NCI-H82 treated with DMSO at 0.1 percent for 48 hours (cell line): ENCODE measurements at regions not wholly inside any gene's neighbourhood (a gene's known extent, or its start where the extent isn't known, plus 50 kb on each side); places are given as distances from the start of the nearest gene placed in this dataset.
"Not testable (repeated sequence)": the region's sequence is repeated elsewhere in the genome, so short reads cannot be mapped to it uniquely, and the experiment has no call there.

ENCODE experiments used
- DNase-seq: peaks from one replicate; lab custom pipeline; 2025; ENCODE audit not compliant: unreplicated experiment; lab: John Stamatoyannopoulos, UW

DNA sequence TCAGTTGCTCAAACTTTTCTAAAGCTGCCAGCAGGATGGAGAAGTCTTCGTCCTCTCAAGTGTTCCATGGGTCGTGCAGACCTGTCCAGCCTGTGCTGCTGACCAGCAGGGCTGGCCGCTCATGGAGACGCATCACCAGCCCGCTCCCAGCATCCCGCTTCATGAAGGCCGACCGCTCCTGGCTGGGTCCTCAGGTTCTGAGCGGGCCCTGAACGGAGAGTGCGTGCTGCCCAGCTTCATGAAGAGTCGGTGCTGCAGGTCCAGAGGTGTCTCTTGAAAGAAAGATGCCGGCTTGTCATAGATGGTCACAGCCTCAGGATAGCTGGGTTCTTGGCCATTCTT is 75.8 kb upstream of the KCNAB1 start:
- DNase-seq = no peak

DNA sequence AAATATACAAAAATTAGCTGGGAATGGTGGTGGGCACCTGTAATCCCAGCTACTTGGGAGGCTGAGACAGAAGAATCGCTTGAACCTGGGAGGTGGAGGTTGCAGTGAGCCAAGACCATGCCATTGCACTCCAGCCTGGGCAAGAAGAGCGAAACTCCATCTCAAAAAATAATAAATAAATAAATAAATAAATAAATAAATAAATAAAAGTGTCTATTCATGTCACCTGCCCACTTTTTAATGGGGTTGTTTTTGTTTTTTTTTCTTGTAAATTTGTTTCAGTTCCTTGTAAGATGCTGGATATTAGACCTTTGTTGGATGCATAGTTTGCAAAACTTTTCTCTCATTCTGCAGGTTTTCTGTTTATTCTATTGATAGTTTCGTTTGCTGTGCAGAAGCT is 71.9 kb upstream of the KCNAB1 start:
- DNase-seq = not testable (repeated sequence)

DNA sequence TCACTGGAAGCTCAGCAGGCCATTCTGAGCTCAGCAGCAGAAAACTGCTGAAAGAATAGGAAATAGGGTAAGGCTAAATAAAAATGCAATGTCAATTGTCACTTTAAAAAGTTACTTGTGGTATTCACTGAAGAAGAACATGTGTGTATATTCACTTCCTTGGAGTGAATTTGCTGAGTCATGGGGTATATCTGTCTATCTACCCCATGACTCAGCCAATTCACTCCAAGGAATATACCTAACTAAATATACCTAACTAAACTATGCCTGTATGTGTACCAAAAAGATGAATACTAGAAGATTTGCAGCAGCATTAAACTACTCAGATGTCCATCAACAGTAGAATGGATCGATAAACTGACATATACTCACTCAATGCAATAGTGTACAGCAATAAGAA is 69.5 kb upstream of the KCNAB1 start:
- no peak for DNase-seq

DNA sequence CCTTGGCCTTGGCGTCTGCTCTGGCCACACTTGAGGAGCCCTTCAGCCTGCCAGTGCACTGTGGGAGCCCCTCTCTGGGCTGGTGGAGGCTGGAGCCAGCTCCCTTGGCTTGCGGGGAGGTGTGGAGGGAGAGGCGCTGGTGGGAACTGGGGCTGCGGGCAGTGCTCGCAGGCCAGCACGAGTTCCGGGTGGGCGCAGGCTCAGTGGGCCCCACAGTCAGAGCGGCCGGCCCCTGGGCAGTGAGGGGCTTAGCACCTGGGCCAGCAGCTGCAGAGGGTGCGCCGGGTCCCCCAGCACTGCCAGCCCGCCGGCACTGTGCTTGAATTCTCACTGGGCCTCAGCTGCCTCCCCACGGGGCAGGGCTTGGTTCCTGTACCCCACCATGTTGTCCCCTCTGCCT is 68.7 kb upstream of the KCNAB1 start:
- DNase-seq = no peak

DNA sequence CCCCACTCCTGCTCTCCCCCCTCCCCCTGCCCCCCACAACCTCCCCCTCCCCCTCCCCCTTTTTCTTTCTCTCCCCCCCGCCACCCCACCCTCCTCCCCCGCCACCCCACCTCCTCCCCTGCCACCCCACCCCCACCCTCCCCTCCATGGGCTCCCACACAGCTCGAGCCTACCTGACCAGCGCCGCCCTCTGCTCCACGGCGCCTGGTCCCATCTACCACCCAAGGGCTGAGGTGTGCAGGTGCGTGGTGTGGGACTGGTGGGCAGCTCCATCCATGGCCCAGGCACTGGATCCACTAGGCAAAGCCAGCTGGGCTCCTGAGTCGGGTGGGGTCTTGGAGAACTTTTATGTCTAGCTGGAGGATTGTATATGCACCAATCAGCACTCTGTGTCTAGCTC is 68.3 kb upstream of the KCNAB1 start:
- no peak for DNase-seq

DNA sequence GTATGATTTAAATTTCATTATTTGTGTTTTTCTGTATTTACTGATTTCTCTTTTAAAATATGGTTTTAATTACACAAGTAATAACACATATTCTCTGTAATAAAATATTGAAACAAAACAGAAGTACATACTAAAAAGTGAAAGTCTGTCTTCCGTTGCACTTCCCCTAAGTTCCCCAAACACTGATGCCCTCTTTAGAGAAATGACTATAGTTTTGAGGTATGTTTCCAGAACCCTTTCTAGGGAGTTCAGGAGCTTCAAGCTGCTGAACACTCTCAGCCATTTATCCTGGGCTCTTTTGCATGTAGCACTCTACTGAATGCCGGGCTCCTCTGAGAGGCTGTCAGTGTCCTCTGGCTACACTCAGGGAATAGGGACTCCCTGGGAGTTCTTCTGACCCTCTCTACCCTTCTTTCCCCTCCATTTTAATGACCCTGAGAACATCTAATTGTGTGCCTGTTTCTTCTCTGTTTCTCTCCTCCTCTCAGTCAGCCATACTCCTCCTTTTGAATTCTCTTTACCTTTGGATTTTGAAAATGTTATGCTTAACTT is 60.4 kb upstream of the KCNAB1 start:
- DNase-seq = no peak

DNA sequence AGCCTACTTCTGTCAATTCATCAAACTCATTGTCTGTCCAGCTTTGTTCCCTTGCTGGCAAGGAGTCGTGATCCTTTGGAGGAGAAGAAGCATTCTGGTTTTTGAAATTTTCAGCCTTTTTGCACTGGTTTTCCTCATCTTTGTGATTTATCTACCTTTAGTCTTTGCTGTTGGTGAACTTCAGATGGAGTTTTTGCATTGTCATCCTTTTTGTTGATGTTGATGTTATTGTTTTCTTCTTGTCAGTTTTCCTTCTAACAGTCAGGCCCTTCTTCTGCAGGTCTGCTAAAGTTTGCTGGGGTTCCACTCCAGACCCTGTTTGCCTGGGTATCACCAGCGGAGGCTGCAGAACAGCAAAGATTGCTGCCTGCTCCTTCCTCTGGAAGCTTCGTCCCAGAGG is 52.2 kb upstream of the KCNAB1 start:
- not testable (repeated sequence) for DNase-seq

DNA sequence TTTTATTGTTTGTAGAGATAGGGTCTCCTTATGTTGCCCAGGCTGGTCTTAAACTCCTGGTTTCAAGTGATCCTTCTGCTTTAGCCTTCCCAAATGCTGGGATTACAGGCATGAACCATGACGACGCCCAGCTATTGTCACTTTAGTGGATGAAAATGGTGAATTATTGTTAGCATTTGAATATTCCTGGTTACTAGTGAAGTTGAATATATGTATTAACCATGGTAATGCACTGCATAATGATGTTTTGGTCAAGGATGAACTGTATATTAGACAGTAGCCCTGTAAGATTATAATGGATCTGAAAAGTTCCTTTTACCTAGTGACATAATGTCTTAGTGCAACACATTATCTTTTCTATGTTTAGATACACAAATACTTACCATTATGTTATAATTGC is 50.4 kb upstream of the KCNAB1 start:
- no peak for DNase-seq
